DOHH2 (cell line): ENCODE measurements at regions not wholly inside any gene's neighbourhood (a gene's known extent, or its start where the extent isn't known, plus 50 kb on each side); places are given as distances from the start of the nearest gene placed in this dataset.

Source experiments
- CTCF ChIP-seq: fragments of 200-600 bp; sonication (generic); IDR thresholded peaks from one replicate; pipeline ENCODE4 v1.5.1; 2014; ENCODE audit warnings: antibody characterized with exemption, mild to moderate bottlenecking, low read depth, low read length; ENCODE audit not compliant: poor library complexity, severe bottlenecking
- EZH2phosphoT487 ChIP-seq: fragments of 200-600 bp; sonication (generic); IDR thresholded peaks from 2 replicates; pipeline ENCODE4 v1.6.1; 2017; ENCODE audit warnings: borderline replicate concordance, mild to moderate bottlenecking, antibody characterized with exemption, low read length, moderate library complexity, mixed read lengths

DNA sequence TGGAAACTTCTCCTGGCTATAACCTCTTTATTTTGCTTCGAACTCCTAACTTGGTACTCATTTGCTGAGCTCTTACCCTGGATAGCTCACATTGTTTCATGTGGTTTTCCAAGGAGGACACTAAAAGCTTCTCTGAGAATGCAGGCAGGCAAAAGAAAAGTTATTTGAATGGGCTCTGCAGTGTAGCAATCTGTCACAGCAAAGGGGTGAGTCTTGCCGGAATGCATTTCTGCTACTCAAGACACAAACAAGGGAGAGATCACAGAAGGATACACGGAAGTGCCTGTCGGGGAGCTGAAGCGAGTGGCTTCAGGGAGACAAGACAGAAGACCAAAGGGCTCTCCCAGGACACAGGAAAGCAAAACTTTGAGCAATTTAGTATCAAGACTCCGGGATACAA lies 265.4 kb downstream of the SS18 start:
- TF ChIP-seq CTCF (no peak), EZH2phosphoT487 (no peak)
